Fibroblast of lung (primary cell): ENCODE measurements at regions not wholly inside any gene's neighbourhood (a gene's known extent, or its start where the extent isn't known, plus 50 kb on each side); places are given as distances from the start of the nearest gene placed in this dataset.

Experiments
- DNase-seq, 2 donors: peaks; one replicate each; pipeline versions ENCODE4 v3.0.0 to v3.0.0-alpha.2; 2010; ENCODE audit warnings: low read depth in 2 of 2
- H2AFZ ChIP-seq: 2 replicates; pipeline ENCODE4 v1.5.1; 2012; ENCODE audit warnings: low read length, control low read depth, inconsistent platforms
- H3K27ac ChIP-seq: 2 replicates; pipeline ENCODE4 v1.5.1; 2011; ENCODE audit warnings: low read length, control low read depth; ENCODE audit not compliant: insufficient read depth
- H3K27me3 ChIP-seq: 2 replicates; pipeline ENCODE4 v1.5.1; 2011; ENCODE audit warnings: mild to moderate bottlenecking, low read length; ENCODE audit not compliant: control insufficient read depth, insufficient read depth
- H3K36me3 ChIP-seq: 2 replicates; pipeline ENCODE4 v1.5.1; 2011; ENCODE audit warnings: low read length; ENCODE audit not compliant: control insufficient read depth, insufficient read depth
- H3K4me1 ChIP-seq: 2 replicates; pipeline ENCODE4 v1.5.1; 2011; ENCODE audit warnings: low read length; ENCODE audit not compliant: control insufficient read depth, insufficient read depth; ENCODE audit errors: extremely low read depth
- H3K4me2 ChIP-seq: 2 replicates; pipeline ENCODE4 v1.5.1; 2011; ENCODE audit warnings: low read length, control low read depth; ENCODE audit not compliant: insufficient read depth; ENCODE audit errors: extremely low read depth
- H3K4me3 ChIP-seq, 4 experiments: fragments of 200-600 bp in 1 of 4; sonication (generic) in 1 of 4; replicated peaks in 1 of 4; 2 replicates each; pipeline ENCODE4 v1.5.1; 2011 to 2016; ENCODE audit warnings: low read length in 4 of 4, low read depth in 3 of 4, mild to moderate bottlenecking in 3 of 4, control low read depth in 2 of 4, inconsistent platforms in 1 of 4, mixed read lengths in 1 of 4; ENCODE audit not compliant: insufficient read depth in 1 of 4; ENCODE audit errors: control extremely low read depth in 1 of 4
- H3K79me2 ChIP-seq: 2 replicates; pipeline ENCODE4 v1.5.1; 2012; ENCODE audit warnings: mild to moderate bottlenecking, low read length, inconsistent platforms; ENCODE audit not compliant: control insufficient read depth, insufficient read depth
- H3K9ac ChIP-seq: 2 replicates; pipeline ENCODE4 v1.5.1; 2011; ENCODE audit warnings: mild to moderate bottlenecking, low read length, control low read depth; ENCODE audit not compliant: insufficient read depth
- H3K9me3 ChIP-seq: 2 replicates; pipeline ENCODE4 v1.5.1; 2012; ENCODE audit warnings: low read depth, low read length; ENCODE audit not compliant: control insufficient read depth, insufficient read depth
- H4K20me1 ChIP-seq: 2 replicates; pipeline ENCODE4 v1.5.1; 2011; ENCODE audit warnings: low read length; ENCODE audit not compliant: control insufficient read depth, insufficient read depth; ENCODE audit errors: extremely low read depth
- EZH2 ChIP-seq: IDR thresholded peaks from 2 replicates; pipeline ENCODE4 v1.5.1; 2012; ENCODE audit warnings: low read length, control low read depth, mild to moderate bottlenecking; ENCODE audit errors: missing control alignments
- TF ChIP-seq, protein P1 (sequence below), 2 donors: IDR thresholded peaks in 1 of 2; conservative IDR thresholded peaks in 1 of 2; 1 replicate in 1 of 2; 2 replicates in 1 of 2; pipeline ENCODE4 v1.5.1; 2011 to 2012; ENCODE audit warnings: low read length in 2 of 2, control low read depth in 1 of 2, inconsistent platforms in 1 of 2, low read depth in 1 of 2, mild to moderate bottlenecking in 1 of 2

- no peaks in the 10 kb centered on the region for H3K79me2 ChIP-seq
- H2AFZ ChIP-seq = no peak overlapping the region
- H3K36me3 ChIP-seq = no peaks in the 10 kb centered on the region
- H3K27ac ChIP-seq = no peak overlapping the region
- no peak overlapping the region for H3K4me2 ChIP-seq
- H3K9ac ChIP-seq = no peak overlapping the region
- no peak for TF ChIP-seq EZH2
- TF ChIP-seq, protein P1, sequence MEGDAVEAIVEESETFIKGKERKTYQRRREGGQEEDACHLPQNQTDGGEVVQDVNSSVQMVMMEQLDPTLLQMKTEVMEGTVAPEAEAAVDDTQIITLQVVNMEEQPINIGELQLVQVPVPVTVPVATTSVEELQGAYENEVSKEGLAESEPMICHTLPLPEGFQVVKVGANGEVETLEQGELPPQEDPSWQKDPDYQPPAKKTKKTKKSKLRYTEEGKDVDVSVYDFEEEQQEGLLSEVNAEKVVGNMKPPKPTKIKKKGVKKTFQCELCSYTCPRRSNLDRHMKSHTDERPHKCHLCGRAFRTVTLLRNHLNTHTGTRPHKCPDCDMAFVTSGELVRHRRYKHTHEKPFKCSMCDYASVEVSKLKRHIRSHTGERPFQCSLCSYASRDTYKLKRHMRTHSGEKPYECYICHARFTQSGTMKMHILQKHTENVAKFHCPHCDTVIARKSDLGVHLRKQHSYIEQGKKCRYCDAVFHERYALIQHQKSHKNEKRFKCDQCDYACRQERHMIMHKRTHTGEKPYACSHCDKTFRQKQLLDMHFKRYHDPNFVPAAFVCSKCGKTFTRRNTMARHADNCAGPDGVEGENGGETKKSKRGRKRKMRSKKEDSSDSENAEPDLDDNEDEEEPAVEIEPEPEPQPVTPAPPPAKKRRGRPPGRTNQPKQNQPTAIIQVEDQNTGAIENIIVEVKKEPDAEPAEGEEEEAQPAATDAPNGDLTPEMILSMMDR (conservative IDR thresholded peaks at IDR 0.05 in 1 of 2, IDR thresholded peaks at IDR 0.05 in 1 of 2; ENCODE audit: low read depth in 1 of 2, low read length in 2 of 2) = no peak
- H3K9me3 ChIP-seq = no peaks in the 10 kb centered on the region
- no peaks in the 10 kb centered on the region for H3K27me3 ChIP-seq
- no peak for DNase-seq
- no peak overlapping the region for H3K4me3 ChIP-seq
- no peaks in the 10 kb centered on the region for H3K4me1 ChIP-seq
- H4K20me1 ChIP-seq = no peaks in the 10 kb centered on the region
These were observed 795.6 kb downstream of the REEP3 start for GRCh38 chr10:64316833-64317232.

GRCh38 chr10:64320448-64320847 is 799.2 kb downstream of the REEP3 start:
- Histone ChIP-seq H3K9me3 (no peaks in the 10 kb centered on the region), H3K79me2 (no peaks in the 10 kb centered on the region), H3K9ac (no peak overlapping the region), H3K27me3 (no peaks in the 10 kb centered on the region), H3K27ac (no peak overlapping the region), H3K4me1 (no peaks in the 10 kb centered on the region), H3K36me3 (no peaks in the 10 kb centered on the region), H3K4me3 (no peak overlapping the region), H4K20me1 (no peaks in the 10 kb centered on the region), H2AFZ (no peak overlapping the region), H3K4me2 (no peak overlapping the region)
- TF ChIP-seq, protein P1 (conservative IDR thresholded peaks at IDR 0.05 in 1 of 2, IDR thresholded peaks at IDR 0.05 in 1 of 2; ENCODE audit: low read depth in 1 of 2, low read length in 2 of 2) = no peak
- TF ChIP-seq EZH2 = no peak
- no peak for DNase-seq

DNA sequence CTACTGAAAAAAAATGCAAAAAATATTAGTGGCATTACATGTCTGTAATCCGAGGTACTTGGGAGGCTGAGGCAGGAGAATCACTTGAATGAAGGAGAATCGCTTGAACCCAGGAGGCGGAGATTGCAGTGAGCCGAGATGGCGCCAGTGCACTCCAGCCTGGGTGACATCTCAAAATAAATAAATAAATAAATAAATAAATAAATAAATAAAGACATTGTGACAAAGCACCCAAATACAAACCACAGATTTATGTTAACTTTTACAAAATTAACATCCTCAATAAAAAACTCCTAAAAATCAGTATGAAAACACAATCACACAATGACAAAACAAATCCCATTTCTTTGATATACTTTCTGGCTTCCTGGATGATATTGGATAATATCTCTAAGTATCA is 808.3 kb downstream of the REEP3 start:
- no peaks in the 10 kb centered on the region for H4K20me1 ChIP-seq
- no peak overlapping the region for H3K9ac ChIP-seq
- no peaks in the 10 kb centered on the region for H3K27me3 ChIP-seq
- no peaks in the 10 kb centered on the region for H3K79me2 ChIP-seq
- TF ChIP-seq, protein P1 (conservative IDR thresholded peaks at IDR 0.05 in 1 of 2, IDR thresholded peaks at IDR 0.05 in 1 of 2; ENCODE audit: low read depth in 1 of 2, low read length in 2 of 2) = no peak
- no peak for TF ChIP-seq EZH2
- no peaks in the 10 kb centered on the region for H3K9me3 ChIP-seq
- no peak overlapping the region for H3K4me2 ChIP-seq
- no peak overlapping the region for H2AFZ ChIP-seq
- DNase-seq = no peak
- no peaks in the 10 kb centered on the region for H3K4me1 ChIP-seq
- no peak overlapping the region for H3K27ac ChIP-seq
- H3K36me3 ChIP-seq = no peaks in the 10 kb centered on the region
- H3K4me3 ChIP-seq = no peak overlapping the region
